ENCODE measurements at regions not wholly inside any gene's neighbourhood (a gene's known extent, or its start where the extent isn't known, plus 50 kb on each side); places are given as distances from the start of the nearest gene placed in this dataset.

DNA sequence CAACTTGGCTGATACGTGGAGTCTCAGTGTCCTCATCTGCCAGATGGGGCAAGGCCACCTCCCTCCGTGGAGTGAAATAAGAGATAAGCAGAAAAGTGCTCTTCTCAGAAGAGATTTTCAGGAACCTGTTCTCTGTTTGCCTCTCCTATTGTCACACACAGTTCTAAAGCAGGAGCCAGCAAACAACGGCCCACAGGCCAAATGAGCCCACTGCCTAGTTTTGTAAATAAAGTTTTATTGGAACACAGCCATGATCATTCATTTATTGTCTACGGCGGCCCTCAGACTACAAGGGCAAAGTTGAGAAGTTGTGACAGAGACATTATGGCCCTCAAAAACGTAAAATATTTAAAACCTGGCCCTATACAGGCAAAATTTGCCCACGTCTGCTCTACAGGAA is 256.8 kb upstream of the IGF1R start:
- no peak for DNase-seq

DNA sequence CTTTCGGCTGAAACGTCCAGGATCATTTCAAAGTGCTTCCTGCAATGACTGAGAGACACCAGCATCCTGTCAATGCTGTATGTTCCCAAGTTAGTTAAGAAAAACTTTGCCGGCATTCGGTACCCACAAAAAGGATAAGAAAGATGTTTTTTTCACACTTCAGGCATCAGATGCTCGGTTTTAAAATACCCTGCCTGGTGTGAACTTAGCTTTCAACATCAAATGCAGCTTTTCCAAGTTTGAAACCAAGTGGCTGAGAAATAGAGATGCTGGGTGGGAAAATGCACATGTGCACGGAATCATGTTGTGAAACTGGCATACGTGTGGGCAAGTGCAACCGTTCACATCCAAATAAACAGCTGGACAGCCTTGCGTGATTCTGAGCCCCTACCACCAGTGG is 254.9 kb upstream of the IGF1R start:
- DNase-seq, result no peak

- DNase-seq, result no peak
Measured at GRCh38 chr15:98394546-98394945, 253.8 kb upstream of the IGF1R start.

DNA sequence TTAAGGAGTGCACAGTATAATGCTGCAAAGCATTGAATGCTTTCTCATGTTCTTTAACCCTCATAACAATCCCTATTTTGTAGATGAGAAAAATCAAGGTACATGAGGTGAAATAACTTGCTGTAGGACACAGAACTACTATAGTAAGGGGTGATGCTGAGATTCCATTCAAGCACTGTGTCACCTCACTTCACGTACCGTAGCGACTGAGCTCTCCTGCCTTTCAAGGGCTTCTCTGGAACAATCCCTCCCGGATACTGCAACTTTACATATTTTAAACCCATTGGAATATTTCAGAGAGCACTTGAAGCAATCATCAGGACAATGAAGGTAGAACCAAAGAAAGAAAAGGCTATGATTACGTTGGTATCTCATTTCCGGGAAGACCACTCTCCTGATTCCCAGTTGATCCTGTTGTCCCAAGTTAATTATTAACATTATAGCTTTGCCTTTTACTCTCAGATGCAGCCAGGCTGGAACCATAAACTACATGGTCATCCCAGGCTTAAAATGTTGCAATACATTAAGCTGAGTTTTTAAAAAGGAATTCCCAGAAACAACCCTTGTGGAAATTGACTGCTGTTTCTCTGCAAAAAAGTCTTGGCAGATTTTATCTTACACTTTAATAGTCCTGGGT is 252.2 kb upstream of the IGF1R start:
- no peak for DNase-seq

DNA sequence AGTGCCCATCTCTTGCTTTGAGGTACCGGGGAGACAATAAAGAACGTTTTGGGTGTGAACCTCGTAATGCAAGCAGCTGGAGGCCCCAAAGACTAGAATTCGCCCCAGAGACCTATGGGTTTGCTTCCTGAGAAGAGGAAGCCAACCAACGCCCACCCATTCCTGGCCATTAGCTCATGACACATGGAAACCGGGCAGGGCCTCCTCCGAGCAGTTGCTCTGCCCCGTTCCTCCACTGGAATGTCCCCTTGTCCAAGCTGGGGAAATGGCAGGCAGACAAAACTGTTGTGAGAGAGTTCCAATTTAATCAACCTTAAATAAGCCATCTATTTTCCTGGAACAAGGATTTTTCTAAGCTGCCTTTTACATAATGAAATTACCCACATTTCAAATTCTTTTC is 250.9 kb upstream of the IGF1R start:
- DNase-seq, result no peak

DNA sequence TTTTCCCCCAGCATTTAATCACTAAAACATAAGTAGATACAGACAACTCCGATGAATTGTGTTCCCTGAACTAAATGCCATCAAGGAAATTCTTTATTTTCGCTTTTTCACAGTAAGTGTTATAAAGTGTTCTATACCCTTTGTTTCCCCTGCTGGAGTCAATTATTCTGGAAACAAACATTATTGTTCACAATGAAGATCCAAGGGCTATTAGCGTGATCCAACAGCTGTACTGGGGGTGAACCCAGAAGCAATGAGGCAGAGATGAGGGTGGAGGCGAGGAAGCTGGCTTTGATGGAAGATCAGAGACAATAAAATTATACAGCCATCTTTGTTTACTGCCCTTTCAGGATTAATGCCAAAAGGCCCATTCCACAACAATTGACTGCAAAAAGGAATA is 250.3 kb upstream of the IGF1R start:
- no peak for DNase-seq

- DNase-seq, result no peak
Measured at GRCh38 chr15:98398886-98399285, 249.5 kb upstream of the IGF1R start.

GRCh38 chr15:98400120-98400519 is 248.2 kb upstream of the IGF1R start:
- no peak for DNase-seq

DNA sequence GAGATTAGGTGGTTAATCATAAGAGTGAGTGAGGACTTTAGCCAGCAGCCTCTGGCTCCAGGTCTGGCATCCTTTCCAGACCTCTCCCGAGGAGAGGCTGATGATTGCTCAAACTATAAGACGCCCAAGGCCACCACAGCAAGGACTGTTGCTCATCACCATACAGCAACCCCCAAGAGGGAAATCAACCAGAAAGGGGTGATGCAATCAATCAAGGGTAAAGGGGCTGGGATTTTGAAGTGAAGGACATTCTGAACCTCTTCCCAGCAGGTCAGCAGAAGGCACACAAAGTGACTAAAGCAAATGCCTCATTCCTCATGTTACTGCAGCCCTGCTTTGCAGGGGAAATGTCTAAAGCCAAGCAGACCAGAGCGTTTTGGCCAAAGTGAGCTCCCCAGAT is 247.3 kb upstream of the IGF1R start:
- DNase-seq, result no peak

GRCh38 chr15:98402486-98402885 is 245.9 kb upstream of the IGF1R start:
- no peak for DNase-seq

DNA sequence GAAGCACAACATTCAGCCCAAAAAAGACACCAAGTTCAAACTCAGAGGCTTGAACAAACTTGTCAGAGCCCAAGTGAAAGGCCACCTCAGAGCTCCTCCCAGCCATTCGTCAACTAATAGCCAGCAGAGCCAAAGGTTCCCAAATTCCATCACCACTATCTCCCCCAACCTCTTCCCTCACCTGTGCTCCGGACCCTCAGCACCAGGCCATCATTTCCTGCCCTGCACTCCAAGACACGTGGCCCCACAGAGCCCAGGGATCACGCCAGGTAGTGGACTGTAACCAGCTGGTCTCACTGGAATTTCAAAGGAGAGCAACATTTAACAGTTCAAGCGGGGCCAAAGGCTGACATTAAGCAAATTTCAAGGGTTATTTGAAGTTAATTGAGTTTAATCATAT is 245.2 kb upstream of the IGF1R start:
- DNase-seq, result no peak

- no peak for DNase-seq
Measured at GRCh38 chr15:98403569-98403968, 244.8 kb upstream of the IGF1R start.

- no peak for DNase-seq
Measured at GRCh38 chr15:98405013-98405412, 243.3 kb upstream of the IGF1R start.

DNA sequence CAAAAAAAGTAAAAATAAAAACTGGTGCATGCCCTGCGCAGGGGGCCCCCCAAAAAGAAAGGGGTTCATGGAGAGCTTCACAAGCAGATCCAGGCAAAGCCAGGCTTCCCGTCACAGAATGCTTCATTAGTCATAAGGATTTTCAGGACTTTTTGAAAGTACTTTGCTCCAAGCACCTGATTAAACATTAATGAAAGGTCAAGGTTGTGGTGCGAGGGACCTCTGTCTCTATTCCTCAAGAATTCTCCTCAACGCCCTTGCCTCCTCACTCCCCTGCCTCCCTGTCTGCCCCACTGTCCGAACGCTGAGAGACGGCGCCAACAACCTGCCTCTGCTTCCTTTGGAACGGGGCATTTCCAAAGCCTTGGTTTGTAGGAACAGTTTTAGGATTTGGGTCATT is 240.1 kb upstream of the IGF1R start:
- no peak for DNase-seq

DNA sequence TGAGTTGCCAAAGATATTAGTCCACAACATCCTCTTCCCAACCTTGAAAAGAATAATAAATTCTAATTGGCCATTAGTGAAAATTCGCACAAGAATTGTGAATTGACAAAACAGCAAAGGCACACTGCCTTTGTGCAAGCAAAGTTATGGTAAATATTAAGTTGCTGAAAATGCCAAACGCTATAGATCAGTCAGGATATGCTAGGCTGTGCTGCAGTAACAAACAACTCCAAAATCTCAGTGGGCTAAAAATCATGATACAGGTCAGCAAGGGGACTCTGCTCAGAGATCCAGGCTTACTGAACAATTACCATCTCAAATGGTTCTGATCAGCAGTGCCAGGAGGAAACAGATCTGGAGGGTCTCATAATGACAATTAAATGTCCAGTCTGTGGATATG is 238.0 kb upstream of the IGF1R start:
- no peak for DNase-seq

GRCh38 chr15:98412852-98413251 is 235.5 kb upstream of the IGF1R start:
- DNase-seq, result no peak

- DNase-seq, result peak; percentile 45
Measured at GRCh38 chr15:98413933-98414546, 234.3 kb upstream of the IGF1R start.

DNA sequence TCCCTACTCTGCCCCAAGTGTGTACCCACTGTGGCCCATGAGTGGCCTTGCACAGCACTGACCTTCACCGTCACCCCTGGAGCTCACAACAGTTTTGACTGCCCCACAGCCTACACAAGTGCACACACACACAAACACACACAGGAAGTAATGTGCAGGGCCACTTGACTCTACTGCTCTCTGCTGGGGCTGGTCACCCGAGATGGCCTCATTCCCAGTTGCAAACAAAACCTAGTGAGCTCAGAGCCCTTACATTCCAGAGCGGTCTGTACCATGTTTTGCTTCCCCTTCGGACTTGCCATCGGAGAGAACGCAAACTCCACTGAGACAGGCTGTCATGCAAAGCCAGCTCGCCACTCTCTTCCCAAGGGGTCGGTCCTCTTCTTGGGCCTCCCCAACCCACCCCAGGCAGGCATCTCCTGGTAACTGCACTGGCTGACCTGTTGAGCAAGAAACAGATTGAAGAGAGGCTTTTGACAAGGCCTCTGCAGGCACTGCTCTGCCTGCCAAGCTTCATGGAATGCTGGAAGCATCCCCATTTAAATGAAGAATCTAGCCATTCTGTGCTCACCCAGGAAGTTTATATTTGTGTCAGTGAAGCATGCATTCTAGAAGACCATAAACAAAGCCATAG is 232.0 kb upstream of the IGF1R start:
- DNase-seq, result peak; percentile 45

DNA sequence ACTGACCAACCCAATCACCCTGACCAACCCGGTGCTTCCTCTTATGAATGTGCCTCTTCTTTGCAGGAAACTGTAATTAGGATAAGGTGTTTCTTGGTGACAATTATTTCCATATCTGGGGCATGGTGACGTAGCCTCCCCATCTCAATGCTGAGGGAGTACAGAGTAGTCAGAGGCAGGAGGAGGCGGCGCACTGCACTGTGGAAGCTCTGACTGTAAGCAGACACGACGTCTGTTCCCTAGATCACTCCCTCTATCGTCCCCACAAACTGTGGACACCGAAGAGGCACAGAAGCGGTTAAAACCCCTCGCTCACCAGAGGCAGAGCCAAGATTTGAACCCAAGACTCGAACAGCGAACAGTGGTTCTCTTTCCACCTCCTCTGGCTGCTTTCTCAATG is 231.0 kb upstream of the IGF1R start:
- DNase-seq, result no peak

- DNase-seq, result no peak
Measured at GRCh38 chr15:98418122-98418521, 230.2 kb upstream of the IGF1R start.

GRCh38 chr15:98419173-98419780 is 229.1 kb upstream of the IGF1R start:
- no peak for DNase-seq

- peak; percentile 35 for DNase-seq
Measured at GRCh38 chr15:98420837-98421236, 227.5 kb upstream of the IGF1R start.

DNA sequence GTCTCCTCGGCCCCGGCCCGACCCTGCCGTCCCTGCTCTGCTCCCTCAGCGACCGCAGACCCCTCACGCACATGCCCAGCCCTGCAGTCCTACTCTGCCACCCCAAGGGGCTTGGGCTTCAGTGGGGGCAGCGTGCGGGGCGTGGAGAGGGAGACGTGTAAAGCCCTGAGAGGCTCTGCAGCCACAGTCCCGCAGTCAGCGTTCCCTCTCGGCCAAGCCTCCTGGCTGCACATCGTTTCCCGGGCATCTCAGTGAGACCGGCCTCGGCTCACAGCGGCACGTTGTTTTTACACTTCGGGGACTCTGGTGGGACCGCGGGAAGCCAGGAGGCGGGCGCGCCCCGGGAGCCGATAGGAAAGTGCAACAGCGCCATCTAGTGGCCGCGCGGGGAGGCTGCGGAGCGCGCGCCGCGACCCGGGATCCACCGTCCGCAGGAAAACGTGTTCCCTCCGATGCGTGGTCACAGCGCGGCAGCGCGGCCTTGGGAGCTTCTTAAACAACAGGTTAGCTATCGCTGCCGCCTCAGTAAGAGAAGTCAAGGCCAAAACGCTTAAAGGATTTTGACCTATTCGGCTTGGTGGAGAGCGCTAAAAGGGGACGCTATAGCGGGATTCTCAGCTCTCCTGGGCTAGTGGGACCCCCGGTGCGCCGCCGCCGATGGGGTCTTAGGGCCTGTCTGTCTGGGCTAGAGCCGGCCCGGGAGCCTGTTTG is 226.8 kb upstream of the IGF1R start:
- peak; percentile 93 for DNase-seq

DNA sequence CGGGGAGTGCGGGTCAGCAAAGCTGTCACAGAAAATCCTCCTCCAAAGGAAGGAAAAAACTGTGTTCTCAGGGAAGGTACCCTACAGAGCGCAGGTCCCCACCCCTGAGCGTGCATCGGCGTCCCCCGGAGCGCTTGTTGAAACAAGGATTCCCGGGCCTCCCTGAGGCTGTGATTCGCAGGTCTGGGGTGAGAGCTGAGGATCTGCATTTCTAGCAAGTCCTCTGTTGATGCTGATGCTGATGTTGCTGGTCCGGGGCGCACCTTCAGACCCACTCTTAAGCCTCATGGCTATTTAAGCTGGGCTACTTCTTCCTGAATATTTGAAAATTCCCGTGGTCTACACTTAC is 226.2 kb upstream of the IGF1R start:
- no peak for DNase-seq
